Naive thymus-derived CD4-positive, alpha-beta T cell (primary cell): ENCODE measurements at regions not wholly inside any gene's neighbourhood (a gene's known extent, or its start where the extent isn't known, plus 50 kb on each side); places are given as distances from the start of the nearest gene placed in this dataset.

Experiments
- ATAC-seq: fragments of 150-1000 bp; cut with Tn5 transposase; 2 replicates; pipeline ENCODE4 v1.10.0; 2021; ENCODE audit warnings: mild to moderate bottlenecking, moderate library complexity
- CTCF ChIA-PET: fragments of 350-600 bp; sonication (Branson Sonifier 250); formaldehyde crosslinking; loops from one replicate; lab custom pipeline; 2021; ENCODE audit warnings: antibody characterized with exemption; lab: Charles Lee
- POLR2A ChIA-PET: fragments of 350-600 bp; sonication (Branson Sonifier 250); formaldehyde crosslinking; loops from one replicate; lab custom pipeline; 2021; ENCODE audit warnings: antibody characterized with exemption, inconsistent platforms; lab: Charles Lee
- DNase-seq, 9 donors: peaks; one replicate each; pipeline versions ENCODE4 v3.0.0 to v3.0.0-alpha.2; 2020 to 2022; ENCODE audit warnings: mixed read lengths in 1 of 9
- H3K27ac ChIP-seq: one replicate; pipeline ENCODE4 v1.7.0; 2013; ENCODE audit warnings: mild to moderate bottlenecking, low read depth, low read length, moderate library complexity
- H3K27me3 ChIP-seq, 2 donors: one replicate each; pipeline ENCODE4 v1.7.0; 2013; ENCODE audit warnings: low read length in 2 of 2, mild to moderate bottlenecking in 2 of 2, moderate library complexity in 2 of 2; ENCODE audit not compliant: control insufficient read depth in 2 of 2, insufficient read depth in 2 of 2
- H3K36me3 ChIP-seq, 3 experiments: 1 replicate in 2 of 3; 2 replicates in 1 of 3; pipeline ENCODE4 v1.7.0; 2013; ENCODE audit warnings: low read length in 3 of 3, mild to moderate bottlenecking in 3 of 3, moderate library complexity in 1 of 3; ENCODE audit not compliant: insufficient read depth in 3 of 3, control insufficient read depth in 2 of 3
- H3K4me1 ChIP-seq, 2 donors: one replicate each; pipeline ENCODE4 v1.7.0; 2013; ENCODE audit warnings: low read length in 2 of 2, mild to moderate bottlenecking in 2 of 2, moderate library complexity in 1 of 2; ENCODE audit not compliant: control insufficient read depth in 2 of 2, insufficient read depth in 2 of 2
- H3K4me3 ChIP-seq: 2 replicates; pipeline ENCODE4 v1.7.0; 2013; ENCODE audit warnings: mild to moderate bottlenecking, low read length
- H3K9me3 ChIP-seq, 3 experiments: 1 replicate in 2 of 3; 2 replicates in 1 of 3; pipeline ENCODE4 v1.7.0; 2013; ENCODE audit warnings: low read length in 3 of 3; ENCODE audit not compliant: control insufficient read depth in 2 of 3
- H3K27ac Mint-ChIP-seq, 9 donors: one replicate each; pipeline ENCODE4 v1.8.0; 2020 to 2022; ENCODE audit warnings: mixed read lengths in 9 of 9, mild to moderate bottlenecking in 8 of 9, moderate library complexity in 5 of 9, inconsistent platforms in 2 of 9
- H3K27me3 Mint-ChIP-seq, 5 donors: one replicate each; pipeline ENCODE4 v1.8.0; 2021 to 2022; ENCODE audit warnings: mixed read lengths in 5 of 5, mild to moderate bottlenecking in 1 of 5
- H3K36me3 Mint-ChIP-seq, 5 donors: one replicate each; pipeline ENCODE4 v1.8.0; 2020 to 2022; ENCODE audit warnings: mixed read lengths in 5 of 5, mild to moderate bottlenecking in 3 of 5, inconsistent platforms in 1 of 5
- H3K4me1 Mint-ChIP-seq, 7 donors: one replicate each; pipeline ENCODE4 v1.8.0; 2020 to 2022; ENCODE audit warnings: mixed read lengths in 7 of 7, mild to moderate bottlenecking in 3 of 7, inconsistent platforms in 1 of 7
- H3K4me3 Mint-ChIP-seq, 10 donors: one replicate each; pipeline ENCODE4 v1.8.0; 2020 to 2022; ENCODE audit warnings: mild to moderate bottlenecking in 10 of 10, mixed read lengths in 10 of 10, moderate library complexity in 6 of 10, inconsistent platforms in 2 of 10
- H3K9me3 Mint-ChIP-seq, 11 donors: one replicate each; pipeline ENCODE4 v1.8.0; 2020 to 2022; ENCODE audit warnings: mixed read lengths in 11 of 11, mild to moderate bottlenecking in 4 of 11, inconsistent platforms in 1 of 11, moderate library complexity in 1 of 11
- intact Hi-C, 2 donors: fragments of 100-400 bp; cut with micrococcal nuclease; formaldehyde crosslinking; loops; one replicate each; pipeline ENCODE4 v1.15.1; 2023

GRCh38 chr22:49141761-49142160 lies 685.9 kb downstream of the BRD1 start:
- H3K4me3 Mint-ChIP-seq, result no peak overlapping the region
- no peaks in the 10 kb centered on the region for H3K4me1 ChIP-seq
- H3K9me3 Mint-ChIP-seq, result peaks cover 0 to 3% (median 0%) of the 10 kb centered on the region in 11 donors
- intact Hi-C loops, result no loop called here
- no peak overlapping the region for H3K27ac ChIP-seq
- no peak for DNase-seq
- H3K4me1 Mint-ChIP-seq, result no peaks in the 10 kb centered on the region
- no peak for ATAC-seq
- POLR2A ChIA-PET, result no interaction called here
- H3K9me3 ChIP-seq, result no peaks in the 10 kb centered on the region
- no peak overlapping the region for H3K27ac Mint-ChIP-seq
- CTCF ChIA-PET, result no interaction called here
- peaks cover 0 to 64% (median 20%) of the 10 kb centered on the region in 5 donors for H3K27me3 Mint-ChIP-seq
- no peaks in the 10 kb centered on the region for H3K36me3 ChIP-seq
- H3K4me3 ChIP-seq, result no peak overlapping the region
- H3K27me3 ChIP-seq, result no peaks in the 10 kb centered on the region
- no peaks in the 10 kb centered on the region for H3K36me3 Mint-ChIP-seq

GRCh38 chr22:49140911-49141665 lies 686.6 kb downstream of the BRD1 start:
- no peak overlapping the region for H3K4me3 ChIP-seq
- no peaks in the 10 kb centered on the region for H3K27me3 ChIP-seq
- no peak overlapping the region for H3K27ac ChIP-seq
- H3K4me3 Mint-ChIP-seq, result no peak overlapping the region
- ATAC-seq (no peak), DNase-seq (no peak)
- no peaks in the 10 kb centered on the region for H3K9me3 ChIP-seq
- peaks cover 0 to 65% (median 20%) of the 10 kb centered on the region in 5 donors for H3K27me3 Mint-ChIP-seq
- peaks cover 0 to 3% (median 0%) of the 10 kb centered on the region in 11 donors for H3K9me3 Mint-ChIP-seq
- H3K36me3 ChIP-seq, result no peaks in the 10 kb centered on the region
- H3K36me3 Mint-ChIP-seq, result no peaks in the 10 kb centered on the region
- POLR2A ChIA-PET, result no interaction called here
- H3K27ac Mint-ChIP-seq, result no peak overlapping the region
- CTCF ChIA-PET, result no interaction called here
- H3K4me1 ChIP-seq, result no peaks in the 10 kb centered on the region
- peaks cover 0 to 2% (median 0%) of the 10 kb centered on the region in 7 donors for H3K4me1 Mint-ChIP-seq
- intact Hi-C loops, result no loop called here

DNA sequence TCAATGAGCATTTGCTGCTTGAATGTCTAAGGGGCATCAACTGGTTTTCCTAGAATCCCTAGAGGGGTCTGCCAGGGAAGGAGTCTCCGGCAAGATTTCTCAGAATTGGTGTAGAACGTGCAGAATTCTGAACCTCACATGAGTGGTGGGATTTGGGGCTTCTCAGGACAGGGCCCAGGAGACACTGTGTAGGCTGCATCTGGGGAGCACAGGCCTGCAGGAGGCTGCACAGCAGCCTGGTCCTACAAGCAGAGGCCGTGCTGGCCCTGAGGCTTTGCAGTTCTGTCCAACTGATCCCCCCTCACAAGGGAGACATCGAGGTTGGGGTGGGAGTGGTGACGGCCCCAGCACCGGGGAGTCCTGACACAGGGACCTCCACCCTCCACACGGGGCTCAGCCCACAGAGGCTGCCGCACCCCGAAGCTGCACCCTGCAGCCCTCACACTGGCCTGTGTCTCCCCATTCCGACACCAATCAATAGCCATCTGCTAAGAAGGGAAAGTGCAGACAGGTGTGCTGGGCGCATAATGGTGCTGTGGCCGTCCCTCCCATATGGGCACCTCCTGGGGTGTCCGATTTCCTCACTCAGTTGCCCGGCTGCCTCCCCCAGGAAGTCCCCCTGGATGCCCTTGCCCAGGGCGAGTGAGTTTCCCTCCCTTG lies 688.1 kb downstream of the BRD1 start:
- peaks cover 0 to 80% (median 35%) of the 10 kb centered on the region in 5 donors for H3K27me3 Mint-ChIP-seq
- intact Hi-C loops, result no loop called here
- Histone ChIP-seq H3K36me3 (no peaks in the 10 kb centered on the region), H3K27me3 (no peaks in the 10 kb centered on the region), H3K27ac (no peak overlapping the region), H3K4me3 (no peak overlapping the region), H3K4me1 (no peaks in the 10 kb centered on the region), H3K9me3 (no peaks in the 10 kb centered on the region)
- ChIA-PET CTCF (no interaction called here), POLR2A (no interaction called here)
- H3K4me3 Mint-ChIP-seq, result no peak overlapping the region
- ATAC-seq (no peak), DNase-seq (no peak)
- peaks cover 0 to 3% (median 0%) of the 10 kb centered on the region in 11 donors for H3K9me3 Mint-ChIP-seq
- no peak overlapping the region for H3K27ac Mint-ChIP-seq
- peaks cover 0 to 2% (median 0%) of the 10 kb centered on the region in 7 donors for H3K4me1 Mint-ChIP-seq
- no peaks in the 10 kb centered on the region for H3K36me3 Mint-ChIP-seq

- H3K4me3 Mint-ChIP-seq, result no peak overlapping the region
- ATAC-seq (no peak), DNase-seq (no peak)
- Histone ChIP-seq H3K9me3 (no peaks in the 10 kb centered on the region), H3K27ac (no peak overlapping the region), H3K27me3 (no peaks in the 10 kb centered on the region), H3K4me1 (no peaks in the 10 kb centered on the region), H3K4me3 (no peak overlapping the region), H3K36me3 (no peaks in the 10 kb centered on the region)
- ChIA-PET CTCF (interaction anchor here (0.6 kb wide), 1 partner anchor 75 kb away, joined by 3 read pairs; no protein-coding TSS in a partner anchor), POLR2A (no interaction called here)
- H3K9me3 Mint-ChIP-seq, result peaks cover 0 to 3% (median 0%) of the 10 kb centered on the region in 11 donors
- H3K36me3 Mint-ChIP-seq, result no peaks in the 10 kb centered on the region
- H3K27me3 Mint-ChIP-seq, result peaks cover 0 to 75% (median 41%) of the 10 kb centered on the region in 5 donors
- intact Hi-C loops, result no loop called here
- peaks cover 0 to 2% (median 0%) of the 10 kb centered on the region in 7 donors for H3K4me1 Mint-ChIP-seq
- H3K27ac Mint-ChIP-seq, result no peak overlapping the region
Observed at GRCh38 chr22:49138250-49138790, 689.4 kb downstream of the BRD1 start.

GRCh38 chr22:49137206-49137840 lies 690.4 kb downstream of the BRD1 start:
- H3K4me3 Mint-ChIP-seq, result no peak overlapping the region
- ATAC-seq (no peak), DNase-seq (no peak)
- H3K9me3 Mint-ChIP-seq, result peaks cover 0 to 3% (median 0%) of the 10 kb centered on the region in 11 donors
- Histone ChIP-seq H3K27ac (no peak overlapping the region), H3K9me3 (no peaks in the 10 kb centered on the region), H3K36me3 (no peaks in the 10 kb centered on the region), H3K27me3 (no peaks in the 10 kb centered on the region), H3K4me1 (no peaks in the 10 kb centered on the region), H3K4me3 (no peak overlapping the region)
- no peaks in the 10 kb centered on the region for H3K36me3 Mint-ChIP-seq
- ChIA-PET CTCF (interaction anchor here (0.6 kb wide), 1 partner anchor 76 kb away, joined by 3 read pairs; no protein-coding TSS in a partner anchor), POLR2A (no interaction called here)
- peaks cover 0 to 2% (median 0%) of the 10 kb centered on the region in 7 donors for H3K4me1 Mint-ChIP-seq
- intact Hi-C loops, result no loop called here
- peaks cover 3 to 78% (median 49%) of the 10 kb centered on the region in 5 donors for H3K27me3 Mint-ChIP-seq
- no peak overlapping the region for H3K27ac Mint-ChIP-seq

DNA sequence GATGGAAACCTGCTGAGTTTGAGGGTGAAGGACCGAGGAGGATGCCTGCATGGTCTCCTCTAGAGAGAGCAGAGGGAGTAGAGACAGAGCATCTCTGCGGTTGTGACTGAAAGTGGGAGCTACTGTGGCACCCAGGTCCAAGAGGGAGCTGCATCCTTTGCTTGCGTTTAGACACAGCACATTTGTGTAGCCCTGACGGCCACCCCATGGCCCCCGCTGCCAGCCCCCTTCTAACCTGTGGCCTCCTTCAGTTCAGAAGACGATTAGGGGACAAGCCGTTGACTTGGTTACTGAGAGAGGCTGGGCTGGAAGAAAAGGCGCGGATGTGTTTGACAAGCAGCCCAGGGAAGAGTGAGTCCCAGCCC lies 690.9 kb downstream of the BRD1 start:
- no peaks in the 10 kb centered on the region for H3K27me3 ChIP-seq
- no peaks in the 10 kb centered on the region for H3K9me3 ChIP-seq
- Mint-ChIP-seq H3K27me3 (peaks cover 7 to 79% (median 52%) of the 10 kb centered on the region in 5 donors), H3K36me3 (no peaks in the 10 kb centered on the region), H3K4me3 (no peak overlapping the region), H3K9me3 (peaks cover 0 to 3% (median 0%) of the 10 kb centered on the region in 11 donors), H3K4me1 (peaks cover 0 to 2% (median 0%) of the 10 kb centered on the region in 7 donors), H3K27ac (no peak overlapping the region)
- intact Hi-C loops, result no loop called here
- DNase-seq, result no peak
- no peak overlapping the region for H3K4me3 ChIP-seq
- ChIA-PET CTCF (no interaction called here), POLR2A (no interaction called here)
- H3K36me3 ChIP-seq, result no peaks in the 10 kb centered on the region
- no peaks in the 10 kb centered on the region for H3K4me1 ChIP-seq
- no peak for ATAC-seq
- H3K27ac ChIP-seq, result no peak overlapping the region
